H4 (cell line): ENCODE measurements at regions not wholly inside any gene's neighbourhood (a gene's known extent, or its start where the extent isn't known, plus 50 kb on each side); places are given as distances from the start of the nearest gene placed in this dataset.
"Not testable (repeated sequence)": the region's sequence is repeated elsewhere in the genome, so short reads cannot be mapped to it uniquely, and the experiment has no call there.

Experiments used
- DNase-seq: peaks from one replicate; pipeline ENCODE4 v3.0.0-alpha.2; 2015; ENCODE audit warnings: low spot score

- DNase-seq: no peak
Measured at GRCh38 chr13:99738626-99739025, 232.9 kb downstream of the ZIC5 start.

GRCh38 chr13:99737481-99738245 is 233.9 kb downstream of the ZIC5 start:
- no peak for DNase-seq

- no peak for DNase-seq
Measured at GRCh38 chr13:99736541-99736940, 235.0 kb downstream of the ZIC5 start.

- no peak for DNase-seq
Measured at GRCh38 chr13:99734013-99734693, 232.9 kb downstream of the TM9SF2 start.

- no peak for DNase-seq
Measured at GRCh38 chr13:99733346-99733745, 232.1 kb downstream of the TM9SF2 start.

GRCh38 chr13:99731747-99732146 is 230.5 kb downstream of the TM9SF2 start:
- no peak for DNase-seq

GRCh38 chr13:99730403-99730802 is 229.1 kb downstream of the TM9SF2 start:
- DNase-seq: no peak

- DNase-seq: no peak
Measured at GRCh38 chr13:99729745-99730144, 228.5 kb downstream of the TM9SF2 start.

GRCh38 chr13:99727651-99728050 is 226.4 kb downstream of the TM9SF2 start:
- DNase-seq: not testable (repeated sequence)

GRCh38 chr13:99726282-99726894 is 225.1 kb downstream of the TM9SF2 start:
- no peak for DNase-seq

GRCh38 chr13:99725644-99726043 is 224.4 kb downstream of the TM9SF2 start:
- no peak for DNase-seq

GRCh38 chr13:99724633-99725517 is 223.6 kb downstream of the TM9SF2 start:
- no peak for DNase-seq

- no peak for DNase-seq
Measured at GRCh38 chr13:99723878-99724277, 222.6 kb downstream of the TM9SF2 start.

GRCh38 chr13:99722931-99723330 is 221.7 kb downstream of the TM9SF2 start:
- DNase-seq: no peak

- no peak for DNase-seq
Measured at GRCh38 chr13:99722338-99722818, 221.1 kb downstream of the TM9SF2 start.

- no peak for DNase-seq
Measured at GRCh38 chr13:99721606-99722337, 220.5 kb downstream of the TM9SF2 start.

- no peak for DNase-seq
Measured at GRCh38 chr13:99717959-99718674, 216.8 kb downstream of the TM9SF2 start.

GRCh38 chr13:99709134-99709533 is 207.9 kb downstream of the TM9SF2 start:
- no peak for DNase-seq

GRCh38 chr13:99704390-99704789 is 203.1 kb downstream of the TM9SF2 start:
- no peak for DNase-seq

- no peak for DNase-seq
Measured at GRCh38 chr13:99703908-99704307, 202.6 kb downstream of the TM9SF2 start.
